ENCODE measurements at regions not wholly inside any gene's neighbourhood (a gene's known extent, or its start where the extent isn't known, plus 50 kb on each side); places are given as distances from the start of the nearest gene placed in this dataset.

DNA sequence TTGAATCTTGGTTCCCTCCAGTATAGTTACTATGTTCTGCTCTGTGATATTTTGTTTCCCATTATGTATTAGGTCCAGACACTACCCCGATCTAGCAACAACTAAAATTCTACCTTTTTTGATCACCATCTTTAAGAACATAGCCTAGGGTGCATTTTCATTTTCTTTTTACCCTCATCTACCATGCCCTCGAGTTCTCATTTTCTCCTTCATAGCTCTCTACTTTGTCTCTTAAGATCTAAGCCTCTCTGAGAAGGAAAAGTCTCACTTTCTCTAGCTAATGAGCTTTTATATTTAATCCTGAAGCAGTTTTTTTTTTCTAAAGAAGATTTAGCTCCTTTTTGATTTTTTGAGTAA lies 1089.4 kb upstream of the SLC39A10 start:
- TF ChIP-seq EGR1 (IDR thresholded peaks at IDR 0.05; ENCODE audit: borderline replicate concordance, low read depth, low read length): no peak
- TF ChIP-seq CREB1 (IDR thresholded peaks at IDR 0.05): no peak
- no peak for TF ChIP-seq CTCF (IDR thresholded peaks at IDR 0.05; ENCODE audit: control extremely low read depth in 1 of 3, insufficient read depth in 1 of 3, low read depth in 1 of 3, low read length in 3 of 3)
- no peak for TF ChIP-seq YY1 (IDR thresholded peaks at IDR 0.05; ENCODE audit: low read depth, low read length)
- TF ChIP-seq EZH2 (IDR thresholded peaks at IDR 0.05; ENCODE audit: low read depth, low read length, severe bottlenecking): no peak
